ENCODE measurements at regions not wholly inside any gene's neighbourhood (a gene's known extent, or its start where the extent isn't known, plus 50 kb on each side); places are given as distances from the start of the nearest gene placed in this dataset.
"Not testable (repeated sequence)": the region's sequence is repeated elsewhere in the genome, so short reads cannot be mapped to it uniquely, and the experiment has no call there.

DNA sequence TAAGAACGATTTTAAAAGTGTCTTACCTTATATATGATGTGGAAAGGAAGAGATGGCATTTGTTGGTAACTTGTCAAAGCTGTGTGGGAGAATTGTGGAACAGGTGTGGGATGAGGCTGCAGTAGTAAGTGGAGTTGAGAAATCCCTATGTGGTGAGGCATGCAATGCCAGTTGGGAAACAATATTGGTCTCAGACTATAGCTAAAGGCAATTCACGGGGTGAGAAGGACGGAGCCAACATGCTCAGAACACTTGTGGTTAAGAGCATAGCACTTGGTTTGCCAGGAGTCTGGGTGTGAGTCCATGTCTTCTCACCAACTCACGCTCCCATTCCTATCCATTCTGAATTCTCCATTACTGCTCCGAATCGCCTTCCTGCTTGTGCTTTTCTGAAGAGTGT is 615.6 kb upstream of the ADAMTS9 start:
- no peak for DNase-seq (ENCODE audit: low read depth)

DNA sequence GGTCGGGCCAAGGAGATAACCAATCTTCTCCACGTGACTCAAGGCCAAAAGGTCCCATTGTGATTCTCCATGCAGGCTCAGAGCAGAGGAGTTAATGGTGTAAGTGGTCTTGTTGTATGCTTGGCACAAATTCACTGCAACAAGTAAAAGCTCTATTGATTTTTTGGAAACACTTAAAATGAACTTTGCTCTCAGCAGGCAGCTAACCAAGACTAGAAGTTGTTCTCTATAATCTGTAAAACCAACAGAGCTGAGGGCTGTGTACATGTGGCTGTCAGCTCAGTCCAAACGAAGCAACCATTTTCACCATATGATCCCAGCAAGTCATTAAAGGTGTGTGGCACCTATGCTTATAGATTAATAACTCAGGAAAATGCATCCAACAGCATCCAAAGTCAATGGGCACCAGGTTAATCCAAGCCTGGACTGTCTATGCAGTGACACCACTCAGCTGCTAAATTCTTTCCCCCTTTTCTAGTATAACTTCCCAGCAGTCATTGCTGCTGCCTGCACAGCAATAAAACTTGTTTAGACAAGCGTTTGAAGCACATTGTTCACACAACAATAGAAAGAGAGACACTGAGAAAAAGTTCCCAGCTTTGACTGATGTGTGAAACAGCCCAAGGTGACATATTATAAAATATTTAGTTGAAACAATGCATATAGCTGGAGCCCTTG is 603.8 kb upstream of the ADAMTS9 start:
- no peak for DNase-seq (ENCODE audit: low read depth)

DNA sequence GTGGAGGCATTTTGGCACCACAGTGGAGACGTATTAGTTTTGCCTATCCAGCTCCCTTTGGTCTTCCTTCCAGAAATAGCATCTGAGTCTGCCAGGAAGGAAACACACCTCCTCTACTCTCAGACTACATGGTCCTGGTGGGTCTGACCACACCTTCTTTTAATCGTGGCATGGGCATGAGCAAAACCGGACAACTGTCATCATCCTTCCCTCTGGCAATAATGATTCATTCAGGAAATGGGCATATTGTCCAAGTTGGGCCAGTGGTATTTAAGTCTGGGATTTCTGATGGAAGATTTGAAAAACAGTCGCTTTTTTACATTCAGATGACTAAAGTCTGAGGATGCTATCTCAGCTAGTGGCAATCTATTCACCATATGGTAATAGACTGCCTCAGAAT is 601.0 kb upstream of the ADAMTS9 start:
- DNase-seq (ENCODE audit: low read depth), result no peak

DNA sequence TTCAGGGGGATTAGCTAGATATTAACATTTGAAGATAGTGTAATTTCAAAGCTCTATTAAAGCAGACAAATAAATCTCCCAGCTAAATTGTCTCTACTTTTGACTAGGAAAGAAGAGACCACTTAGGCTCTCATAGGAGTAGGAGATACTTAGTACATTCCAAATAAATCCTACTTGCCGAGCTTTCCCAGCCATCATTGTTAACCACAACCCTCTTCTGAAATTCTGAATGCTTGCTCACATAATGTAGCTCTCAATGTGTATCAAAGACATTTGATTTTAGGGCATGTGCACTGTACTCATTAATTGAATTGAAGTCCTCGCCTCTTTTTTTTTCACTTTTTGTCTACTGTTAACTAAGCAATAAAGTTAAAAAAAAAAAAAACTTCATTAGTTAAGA is 598.2 kb upstream of the ADAMTS9 start:
- no peak for DNase-seq (ENCODE audit: low read depth)

DNA sequence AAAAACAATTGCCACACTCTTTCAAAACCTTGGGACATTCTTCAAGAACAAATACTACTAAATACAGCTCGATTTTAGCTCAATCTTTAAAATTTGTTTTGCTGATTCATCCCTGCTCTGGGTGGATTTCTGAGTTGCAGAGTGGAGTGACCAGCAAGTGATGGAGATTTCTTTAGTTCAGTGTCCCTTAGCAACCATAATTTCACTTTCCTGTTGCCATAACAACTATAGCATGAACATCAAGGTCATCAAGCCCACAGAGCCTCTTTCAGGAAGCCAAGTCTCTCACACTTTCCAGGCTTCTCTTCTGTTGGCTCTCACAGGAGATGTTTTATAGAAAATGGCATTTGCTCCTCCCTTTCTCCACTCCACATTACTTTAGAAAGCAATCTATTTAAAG is 597.2 kb upstream of the ADAMTS9 start:
- no peak for DNase-seq (ENCODE audit: low read depth)

DNA sequence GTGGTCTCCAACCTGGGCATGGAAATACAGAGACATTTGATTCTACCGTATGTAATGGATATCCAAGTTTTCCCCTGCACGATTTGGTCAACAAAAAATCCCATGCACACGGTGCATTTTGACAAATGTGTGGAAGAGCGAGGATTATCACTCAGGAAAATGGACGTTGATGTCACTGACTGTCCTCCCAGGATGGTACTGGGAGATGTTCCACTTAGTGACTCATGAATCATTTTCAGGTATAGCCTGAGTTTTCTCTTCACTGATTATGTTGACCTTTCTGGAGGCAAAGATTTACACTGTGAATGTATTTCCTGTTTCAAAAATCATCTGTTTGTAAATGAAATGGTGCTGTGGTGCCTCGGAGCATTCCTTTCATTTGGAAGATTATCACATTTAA is 596.7 kb upstream of the ADAMTS9 start:
- no peak for DNase-seq (ENCODE audit: low read depth)

DNA sequence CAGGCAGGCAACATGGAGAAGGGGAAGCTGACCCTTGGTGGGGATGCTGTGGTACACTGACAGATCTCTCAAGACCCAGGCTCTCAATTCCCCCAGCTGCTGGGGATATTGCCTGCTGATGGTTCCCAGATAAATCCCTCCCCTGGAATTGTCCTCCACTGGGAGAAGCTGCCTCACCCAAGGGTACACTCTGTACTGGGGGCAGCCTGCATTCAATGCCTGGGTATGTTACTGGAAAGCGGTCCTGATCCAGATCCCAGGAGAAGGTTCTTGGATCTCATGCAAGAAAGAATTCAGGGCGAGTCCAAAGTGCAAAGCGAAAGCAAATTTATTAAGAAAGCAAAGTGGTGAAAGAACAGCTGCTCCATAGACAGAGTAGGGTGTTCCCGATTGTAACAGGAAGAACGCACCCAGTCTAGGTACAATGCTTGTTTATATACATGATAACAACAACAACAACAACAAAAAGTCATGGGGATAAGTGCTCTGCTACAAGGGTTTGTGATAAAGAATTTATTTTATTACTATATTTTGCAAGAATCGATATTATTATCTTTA is 591.5 kb upstream of the ADAMTS9 start:
- DNase-seq (ENCODE audit: low read depth), result no peak

DNA sequence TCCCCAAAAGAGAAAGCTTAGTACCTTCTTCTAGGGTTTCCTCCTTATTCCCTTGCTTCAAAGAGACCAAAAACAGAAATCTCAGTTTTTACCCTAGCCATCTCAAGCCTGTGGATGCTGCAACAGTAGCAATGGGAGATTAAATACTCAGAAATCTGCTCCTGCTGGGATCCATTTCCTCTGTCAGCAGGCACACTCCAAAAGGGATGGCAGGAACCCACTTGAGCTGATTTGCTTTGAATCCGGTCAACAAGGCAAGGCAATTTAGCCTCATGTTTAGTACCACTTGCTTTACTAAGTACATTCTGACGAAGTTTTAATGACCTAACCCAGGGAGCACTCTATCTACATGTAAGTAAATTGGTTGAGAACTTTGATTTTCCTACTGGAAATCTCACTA is 590.0 kb upstream of the ADAMTS9 start:
- DNase-seq (ENCODE audit: low read depth), result no peak

DNA sequence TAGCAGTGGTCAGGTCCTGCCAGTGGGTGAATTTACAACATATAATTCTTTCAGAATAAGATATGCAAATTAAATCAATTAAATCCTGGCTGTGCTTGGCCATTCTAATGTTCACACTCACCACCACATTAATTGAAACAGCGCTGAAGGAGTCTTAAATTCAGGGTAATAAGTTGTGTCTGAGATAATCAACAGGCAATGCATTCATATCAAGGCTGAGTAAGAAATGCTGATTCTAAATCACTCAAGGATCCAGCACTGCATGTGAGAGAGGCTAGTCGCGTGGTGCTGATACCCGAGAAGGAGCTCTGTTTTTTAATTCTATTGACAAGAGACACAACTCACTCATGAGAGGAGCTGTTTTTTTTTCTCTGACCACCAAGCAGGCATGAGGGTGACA is 588.8 kb upstream of the ADAMTS9 start:
- no peak for DNase-seq (ENCODE audit: low read depth)

DNA sequence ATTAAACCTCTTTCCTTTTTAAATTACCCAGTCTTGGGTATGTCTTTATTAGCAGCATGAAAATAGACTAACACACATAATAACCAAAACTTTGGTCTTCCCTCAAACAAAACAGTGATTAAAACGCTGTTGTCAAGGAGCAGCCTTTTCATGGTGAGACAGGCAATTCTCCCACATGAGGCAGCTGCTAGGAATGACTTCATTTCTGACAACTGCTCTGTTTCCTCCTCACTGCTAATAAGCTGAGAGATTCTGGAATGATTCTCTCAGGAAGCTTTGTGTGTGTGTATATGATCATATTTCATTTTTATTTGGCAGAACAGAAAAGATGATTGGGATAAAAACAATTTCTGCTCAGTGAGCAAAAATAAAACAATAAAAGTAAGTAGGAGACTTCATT is 580.6 kb upstream of the ADAMTS9 start:
- no peak for DNase-seq (ENCODE audit: low read depth)

DNA sequence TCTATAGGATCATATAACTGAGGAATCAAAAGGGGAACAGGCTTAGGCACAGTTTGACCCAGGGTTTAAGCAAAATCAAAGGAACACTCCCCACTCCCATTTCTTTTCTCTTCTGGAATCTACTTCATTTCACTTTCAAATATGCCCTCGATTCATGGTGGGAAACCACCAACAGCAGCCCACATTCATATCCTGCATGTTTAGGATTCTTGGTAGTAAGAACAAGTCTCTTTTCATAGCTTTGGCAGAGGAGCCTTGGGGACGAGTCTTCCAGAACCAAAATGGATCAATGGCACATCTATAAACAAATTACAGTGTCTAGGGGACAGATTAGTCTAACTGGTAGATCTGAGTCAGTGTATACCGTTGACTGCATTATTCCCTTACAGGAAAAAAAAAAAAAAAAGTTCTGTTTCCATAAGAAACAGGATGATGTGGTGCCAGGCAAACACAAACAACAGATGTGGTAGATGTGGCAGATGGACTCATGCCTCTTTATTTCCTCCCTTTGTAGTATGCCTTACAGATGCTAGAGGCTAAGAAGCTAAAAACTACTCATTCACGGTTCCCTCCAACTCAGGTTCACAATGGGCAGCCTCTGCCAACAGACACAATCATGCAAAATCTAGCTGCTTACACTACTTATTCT is 578.3 kb upstream of the ADAMTS9 start:
- DNase-seq (ENCODE audit: low read depth), result no peak

DNA sequence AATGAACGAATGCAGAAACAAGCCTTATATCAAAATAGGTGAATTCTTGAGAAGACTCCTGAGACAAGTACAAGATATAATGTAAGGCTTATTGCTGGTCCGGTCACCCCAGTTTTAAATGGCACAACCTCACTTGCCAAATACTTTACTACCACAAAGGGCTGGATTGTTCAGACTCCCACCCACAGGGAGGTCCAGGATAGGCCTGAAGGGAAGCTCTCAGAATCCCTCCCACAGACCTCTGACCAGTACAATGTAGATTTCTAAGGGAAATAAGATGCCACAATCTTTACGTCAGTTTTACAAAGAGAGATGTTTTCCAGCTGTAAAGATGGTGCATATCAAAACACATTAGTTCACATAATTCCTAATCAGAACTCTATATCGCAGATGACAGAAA is 577.7 kb upstream of the ADAMTS9 start:
- DNase-seq (ENCODE audit: low read depth), result no peak

DNA sequence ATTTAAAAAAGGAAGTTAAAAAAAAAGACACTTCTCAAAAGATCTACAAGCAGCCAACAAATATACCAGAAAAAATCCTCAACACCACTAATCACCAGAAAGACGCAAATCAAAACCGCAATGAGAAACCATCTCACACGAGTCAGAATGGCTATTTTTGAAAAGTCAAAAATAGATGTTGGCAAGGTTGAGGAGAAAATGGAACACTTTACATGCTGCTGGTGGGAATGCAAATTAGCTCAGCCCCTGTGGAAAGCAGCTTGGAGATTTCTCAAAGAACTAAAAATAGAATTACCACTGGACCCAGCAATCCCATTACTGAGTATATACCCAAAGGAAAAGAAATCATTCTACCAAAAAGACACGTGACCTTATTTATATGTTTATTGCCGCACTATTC is 574.7 kb upstream of the ADAMTS9 start:
- DNase-seq (ENCODE audit: low read depth), result no peak

DNA sequence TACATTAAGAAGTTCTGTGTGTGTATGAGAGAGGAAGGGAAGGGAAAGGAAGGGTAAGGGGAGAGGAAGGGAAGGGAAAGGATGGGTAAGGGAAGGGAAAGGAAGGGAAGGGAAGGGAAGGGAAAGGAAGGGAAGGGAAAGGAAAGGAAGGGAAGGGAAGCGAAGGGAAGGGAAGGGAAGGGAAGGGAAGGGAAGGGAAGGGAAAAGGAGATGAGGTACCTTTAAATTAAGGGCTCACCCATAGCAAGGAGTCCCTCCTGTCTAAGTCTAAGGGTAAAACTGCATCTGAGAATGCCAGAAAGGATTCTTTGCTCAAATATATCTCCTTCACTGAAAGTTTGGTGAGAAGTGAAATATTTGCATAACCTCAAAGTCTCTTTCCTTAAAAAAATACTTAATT is 572.1 kb upstream of the ADAMTS9 start:
- DNase-seq (ENCODE audit: low read depth), result no peak

DNA sequence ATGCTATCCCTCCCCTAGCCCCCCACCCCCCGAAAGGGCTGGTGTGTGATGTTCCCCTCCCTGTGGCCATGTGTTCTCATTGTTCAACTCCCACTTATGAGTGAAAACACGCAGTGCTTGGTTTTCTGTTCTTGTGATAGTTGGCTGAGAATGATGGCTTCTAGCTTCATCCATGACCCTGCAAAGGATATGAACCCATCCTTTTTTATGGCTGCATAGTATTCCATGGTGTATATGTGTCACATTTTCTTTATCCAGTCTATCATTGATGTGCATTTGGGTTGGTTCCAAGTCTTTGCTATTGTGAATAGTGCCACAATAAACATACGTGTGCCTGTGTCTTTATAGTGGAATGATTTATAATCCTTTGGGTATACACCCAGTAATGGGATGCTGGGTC is 565.1 kb upstream of the ADAMTS9 start:
- not testable (repeated sequence) for DNase-seq (ENCODE audit: low read depth)

DNA sequence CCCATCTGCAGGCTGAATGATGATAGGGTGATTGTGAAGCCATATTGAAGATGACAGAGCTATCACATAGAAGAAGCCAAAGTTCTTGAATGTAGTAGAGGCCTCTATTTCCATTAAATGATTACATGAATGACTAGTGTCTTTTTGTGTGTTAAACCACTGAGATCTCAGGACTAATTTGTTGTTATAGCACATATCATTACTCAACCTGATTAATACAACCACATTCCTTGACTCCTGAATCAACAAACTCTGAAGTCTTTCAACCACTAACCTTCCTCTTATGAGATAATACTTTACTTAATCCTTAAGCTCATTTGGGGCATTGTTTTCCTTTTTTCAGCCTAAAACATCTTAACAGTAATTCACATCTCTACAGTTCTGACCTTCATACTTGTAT is 564.5 kb upstream of the ADAMTS9 start:
- DNase-seq (ENCODE audit: low read depth), result no peak

DNA sequence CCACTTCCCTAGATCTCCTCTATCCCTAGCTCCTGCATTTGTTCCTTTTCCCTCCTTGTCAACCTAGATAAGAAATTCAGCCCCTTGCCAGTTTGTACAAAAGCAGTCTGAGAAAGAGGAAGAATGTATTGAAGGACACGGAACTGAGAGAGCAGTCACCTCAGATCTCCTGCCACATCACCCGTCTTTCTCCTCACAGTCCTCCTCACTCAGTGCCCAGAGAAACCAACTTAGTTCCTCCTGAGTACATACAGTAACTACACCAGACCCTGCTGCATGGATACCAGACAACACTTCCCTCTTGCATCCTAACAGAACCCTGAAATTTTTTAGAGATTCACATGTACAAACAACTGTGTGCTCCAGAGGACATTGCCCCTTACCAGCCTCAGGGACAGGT is 563.6 kb upstream of the ADAMTS9 start:
- DNase-seq (ENCODE audit: low read depth), result no peak

DNA sequence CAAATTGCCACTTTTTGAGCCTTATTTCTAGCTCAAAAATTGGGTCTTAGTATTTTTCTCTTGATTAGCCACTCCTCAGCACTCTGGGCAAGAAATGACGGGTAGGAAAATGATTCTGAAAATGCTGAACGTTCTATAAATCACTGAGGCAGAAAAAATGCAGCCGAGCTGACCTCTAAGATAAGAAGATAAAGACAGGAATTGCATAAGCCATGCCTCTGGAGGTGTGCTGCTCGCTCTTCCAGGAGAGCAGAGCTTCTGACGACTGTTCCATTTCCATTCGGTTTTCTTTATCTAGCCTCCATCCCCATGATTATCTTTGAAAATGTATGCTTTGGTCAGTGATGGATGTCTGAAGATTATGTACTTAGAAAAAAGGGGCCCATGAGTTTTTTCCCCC is 558.8 kb upstream of the ADAMTS9 start:
- DNase-seq (ENCODE audit: low read depth), result no peak

DNA sequence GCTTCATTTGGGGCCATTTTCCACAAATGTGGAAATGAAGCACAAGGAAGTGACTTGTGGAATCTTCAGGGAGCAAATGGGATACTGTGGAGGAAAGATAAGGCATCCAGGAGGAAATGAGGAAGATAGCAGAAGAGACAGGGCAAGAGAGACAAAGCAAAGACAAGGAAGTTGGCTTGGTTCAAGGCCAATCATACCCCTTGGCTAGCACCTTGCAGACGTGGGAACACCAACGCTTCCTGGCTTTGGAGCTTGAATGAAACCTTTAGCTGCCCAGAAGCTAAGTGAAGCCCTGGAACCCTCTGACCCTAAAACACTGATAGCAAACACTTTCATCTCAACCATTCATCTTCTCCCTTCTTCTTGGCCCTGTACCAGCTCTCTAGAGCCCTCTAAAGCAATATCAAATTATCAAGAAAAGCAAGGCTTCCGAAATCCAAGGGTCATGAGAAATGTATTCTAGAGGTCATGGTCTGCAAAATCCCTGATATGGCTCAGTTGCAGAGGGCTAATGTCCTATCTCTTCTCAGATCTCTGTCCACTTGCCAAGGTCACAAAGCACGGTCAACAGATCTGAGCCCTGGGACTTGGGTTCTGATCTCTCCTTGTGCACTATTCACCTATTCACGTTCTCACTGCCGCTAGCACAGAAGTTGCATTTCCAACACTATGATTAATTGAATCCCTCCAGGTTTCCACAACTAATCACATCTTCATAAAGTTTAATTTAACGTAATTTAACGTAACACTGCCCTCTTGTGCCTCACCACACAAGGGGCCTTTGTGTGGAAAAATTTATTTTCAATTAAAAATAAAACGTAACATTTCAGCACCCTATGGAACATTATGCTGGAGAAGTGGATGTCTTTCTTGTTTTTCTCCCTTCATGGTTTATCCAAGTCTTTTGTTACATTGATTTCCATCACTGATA is 557.6 kb upstream of the ADAMTS9 start:
- DNase-seq (ENCODE audit: low read depth), result no peak

DNA sequence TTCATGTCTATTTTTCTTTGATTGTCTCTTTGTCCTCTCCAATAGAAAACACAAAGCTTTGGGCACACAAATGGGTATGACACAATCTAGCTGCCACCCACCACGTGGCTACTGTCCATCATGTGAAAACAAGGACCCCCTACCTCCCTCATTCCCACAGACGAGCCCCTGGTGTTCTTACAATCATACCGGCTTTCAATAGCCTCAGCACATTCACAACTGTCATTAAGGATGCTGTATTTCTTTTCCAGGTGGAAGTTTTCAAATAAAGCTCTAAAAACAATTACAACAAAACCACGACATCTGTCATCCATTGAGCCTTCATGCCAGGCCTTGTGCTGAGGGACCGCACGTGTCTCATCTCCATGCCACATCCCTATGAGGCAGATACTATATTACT is 552.6 kb upstream of the ADAMTS9 start:
- DNase-seq (ENCODE audit: low read depth), result no peak

DNA sequence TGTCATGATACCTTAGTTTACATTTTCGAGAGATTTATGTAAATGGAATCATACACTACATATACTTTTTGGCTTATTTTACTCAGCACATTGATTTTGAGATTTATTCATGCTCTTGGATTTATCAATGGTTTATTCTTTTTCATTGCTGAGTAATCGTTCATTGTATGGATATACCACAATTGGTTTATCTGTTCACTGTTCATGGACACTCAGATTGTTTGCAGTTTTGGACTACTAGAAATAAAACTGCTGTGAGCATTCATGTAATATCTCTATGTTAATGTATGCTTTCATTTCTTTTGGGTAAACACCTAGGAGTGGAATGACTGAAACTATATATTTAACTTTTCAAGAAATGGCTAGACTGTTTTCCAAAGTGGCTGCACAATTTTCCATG is 550.9 kb upstream of the ADAMTS9 start:
- DNase-seq (ENCODE audit: low read depth), result no peak

DNA sequence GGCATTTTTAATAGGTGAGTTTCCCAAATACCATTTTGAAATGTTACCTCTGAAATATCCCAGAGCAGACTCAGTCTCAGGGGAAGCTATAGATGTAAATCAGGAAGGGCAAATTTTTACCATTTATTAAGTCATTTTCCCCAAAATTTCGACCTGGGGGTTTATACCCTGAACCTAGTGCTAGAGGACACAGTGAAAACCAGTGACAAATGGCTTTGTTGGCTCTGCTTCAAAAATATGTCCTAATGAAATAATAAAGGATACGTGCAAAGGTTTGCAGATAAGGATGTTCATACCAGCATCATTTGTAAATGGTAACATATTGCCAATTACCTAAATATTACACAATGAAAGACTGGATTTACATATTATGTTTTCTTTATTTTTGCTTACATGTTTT is 546.7 kb upstream of the ADAMTS9 start:
- no peak for DNase-seq (ENCODE audit: low read depth)

DNA sequence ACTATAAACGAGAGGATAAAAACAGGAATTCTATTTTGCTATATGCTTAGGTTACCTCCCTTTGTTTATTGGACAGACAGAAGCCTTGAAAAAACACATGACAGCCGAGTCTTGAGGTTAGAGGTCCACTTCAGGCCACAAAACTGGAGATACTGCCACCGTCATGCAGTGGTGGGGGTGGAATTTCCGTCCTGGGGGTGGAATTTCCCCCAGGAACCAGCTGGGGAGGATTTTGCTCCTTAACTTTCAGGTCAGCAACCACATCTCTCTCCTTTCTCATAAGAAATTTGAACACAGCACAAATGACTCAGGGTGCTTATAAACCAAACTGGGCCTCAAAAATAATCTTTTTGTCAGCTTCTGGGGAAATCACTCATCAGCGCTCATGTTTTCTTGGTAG is 545.8 kb upstream of the ADAMTS9 start:
- DNase-seq (ENCODE audit: low read depth), result no peak
